Spleen (tissue), 7 donors: ENCODE measurements at regions not wholly inside any gene's neighbourhood (a gene's known extent, or its start where the extent isn't known, plus 50 kb on each side); places are given as distances from the start of the nearest gene placed in this dataset.

Source experiments
- POLR2A ChIP-seq, 3 donors: fragments of 450-650 bp; IDR thresholded peaks; one replicate each; pipeline ENCODE4 v1.5.1; 2017; ENCODE audit warnings: antibody characterized with exemption in 3 of 3, mild to moderate bottlenecking in 1 of 3
- TF ChIP-seq, protein P1 (sequence below), 11 experiments: fragments of 200-600 bp in 7 of 11; fragments of 450-650 bp in 4 of 11; sonication (generic) in 4 of 11; IDR thresholded peaks in 8 of 11; conservative IDR thresholded peaks in 3 of 11; 1 replicate in 7 of 11; 2 replicates in 4 of 11; pipeline versions ENCODE4 v1.4.0 to v1.8.0; 2016 to 2021; ENCODE audit warnings: antibody characterized with exemption in 11 of 11, inconsistent platforms in 4 of 11, mild to moderate bottlenecking in 1 of 11
- donor health status: DM: no; HTN: no; CAD: no; lungs with moderate emphysema.
- donor health status: DM: no; HTN: no; CAD: no.
- donor health status: DM: no; HTN: no; CAD: no.

DNA sequence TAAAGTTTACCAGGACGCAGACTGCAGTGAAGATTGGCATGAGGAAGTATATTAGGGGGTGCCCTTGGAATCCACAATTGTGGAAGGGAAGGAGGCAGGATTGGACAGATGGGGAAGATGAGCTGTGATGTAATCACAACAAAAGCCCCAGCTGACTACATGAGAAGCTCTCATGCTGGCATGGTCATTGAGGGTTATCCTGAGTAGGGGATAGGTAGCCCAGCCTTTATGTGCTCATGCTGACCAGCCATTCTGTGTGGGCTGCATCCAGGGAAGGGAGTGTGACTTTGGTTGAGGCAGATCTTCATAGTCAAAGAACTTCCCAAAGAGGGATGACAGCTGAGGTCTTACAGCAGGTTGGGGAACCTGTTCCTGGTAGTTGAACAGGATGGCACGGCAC is 52.0 kb upstream of the RANBP6 start:
- no peak for TF ChIP-seq POLR2A (IDR thresholded peaks at IDR 0.05)
- TF ChIP-seq, protein P1, sequence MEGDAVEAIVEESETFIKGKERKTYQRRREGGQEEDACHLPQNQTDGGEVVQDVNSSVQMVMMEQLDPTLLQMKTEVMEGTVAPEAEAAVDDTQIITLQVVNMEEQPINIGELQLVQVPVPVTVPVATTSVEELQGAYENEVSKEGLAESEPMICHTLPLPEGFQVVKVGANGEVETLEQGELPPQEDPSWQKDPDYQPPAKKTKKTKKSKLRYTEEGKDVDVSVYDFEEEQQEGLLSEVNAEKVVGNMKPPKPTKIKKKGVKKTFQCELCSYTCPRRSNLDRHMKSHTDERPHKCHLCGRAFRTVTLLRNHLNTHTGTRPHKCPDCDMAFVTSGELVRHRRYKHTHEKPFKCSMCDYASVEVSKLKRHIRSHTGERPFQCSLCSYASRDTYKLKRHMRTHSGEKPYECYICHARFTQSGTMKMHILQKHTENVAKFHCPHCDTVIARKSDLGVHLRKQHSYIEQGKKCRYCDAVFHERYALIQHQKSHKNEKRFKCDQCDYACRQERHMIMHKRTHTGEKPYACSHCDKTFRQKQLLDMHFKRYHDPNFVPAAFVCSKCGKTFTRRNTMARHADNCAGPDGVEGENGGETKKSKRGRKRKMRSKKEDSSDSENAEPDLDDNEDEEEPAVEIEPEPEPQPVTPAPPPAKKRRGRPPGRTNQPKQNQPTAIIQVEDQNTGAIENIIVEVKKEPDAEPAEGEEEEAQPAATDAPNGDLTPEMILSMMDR (IDR thresholded peaks at IDR 0.05 in 8 of 11, conservative IDR thresholded peaks at IDR 0.05 in 3 of 11), result no peak
